Gastroesophageal sphincter (tissue), 4 donors: ENCODE measurements at regions not wholly inside any gene's neighbourhood (a gene's known extent, or its start where the extent isn't known, plus 50 kb on each side); places are given as distances from the start of the nearest gene placed in this dataset.

ENCODE experiments used
- ATAC-seq: fragments of 150-250 bp; one replicate; pipeline ENCODE4 v1.9.1; 2016; ENCODE audit warnings: mild to moderate bottlenecking, moderate library complexity
- H3K27ac ChIP-seq, 4 donors: fragments of 200-600 bp; sonication (generic) in 3 of 4; 1 replicate in 3 of 4; 2 replicates in 1 of 4; pipeline ENCODE4 v1.5.1; 2016 to 2019
- H3K27me3 ChIP-seq: fragments of 200-600 bp; sonication (generic); one replicate; pipeline ENCODE4 v1.5.1; 2019
- H3K36me3 ChIP-seq, 2 donors: fragments of 200-600 bp; sonication (generic); one replicate each; pipeline ENCODE4 v1.5.1; 2019; ENCODE audit warnings: control low read depth in 1 of 2
- H3K4me1 ChIP-seq, 3 donors: fragments of 200-600 bp; sonication (generic); 1 replicate in 2 of 3; 2 replicates in 1 of 3; pipeline ENCODE4 v1.5.1; 2016 to 2019; ENCODE audit warnings: control low read depth in 2 of 3
- H3K4me3 ChIP-seq, 2 donors: fragments of 200-600 bp; sonication (generic); one replicate each; pipeline ENCODE4 v1.5.1; 2019; ENCODE audit warnings: mild to moderate bottlenecking in 1 of 2, moderate library complexity in 1 of 2
- H3K9me3 ChIP-seq, 3 donors: fragments of 200-600 bp; sonication (generic); one replicate each; pipeline ENCODE4 v1.5.1; 2017 to 2019; ENCODE audit warnings: control low read depth in 2 of 3
- EP300 ChIP-seq: sonication (generic); formaldehyde crosslinking; IDR thresholded peaks from one replicate; pipeline ENCODE4 v1.6.1; 2017; ENCODE audit warnings: antibody characterized with exemption, mild to moderate bottlenecking
- POLR2A ChIP-seq, 2 donors: fragments of 450-650 bp; IDR thresholded peaks; one replicate each; pipeline ENCODE4 v1.6.1; 2017; ENCODE audit warnings: antibody characterized with exemption in 2 of 2, mild to moderate bottlenecking in 2 of 2, moderate library complexity in 1 of 2
- POLR2AphosphoS5 ChIP-seq: sonication (generic); formaldehyde crosslinking; IDR thresholded peaks from one replicate; pipeline ENCODE4 v1.6.1; 2017; ENCODE audit warnings: antibody characterized with exemption
- WGBS, 2 donors: methylation state at CpG; one replicate each; pipeline ENCODE4 v1.1.5; 2018; ENCODE audit warnings: low coverage in 1 of 2; 5-methylcytosine and 5-hydroxymethylcytosine counted together
- TF ChIP-seq, protein P1 (sequence below), 4 experiments: fragments of 200-600 bp in 2 of 4; fragments of 450-650 bp in 2 of 4; sonication (generic) in 1 of 4; IDR thresholded peaks; one replicate each; pipeline ENCODE4 v1.5.1; 2017 to 2019; ENCODE audit warnings: antibody characterized with exemption in 4 of 4, mild to moderate bottlenecking in 2 of 4, moderate library complexity in 2 of 4

DNA sequence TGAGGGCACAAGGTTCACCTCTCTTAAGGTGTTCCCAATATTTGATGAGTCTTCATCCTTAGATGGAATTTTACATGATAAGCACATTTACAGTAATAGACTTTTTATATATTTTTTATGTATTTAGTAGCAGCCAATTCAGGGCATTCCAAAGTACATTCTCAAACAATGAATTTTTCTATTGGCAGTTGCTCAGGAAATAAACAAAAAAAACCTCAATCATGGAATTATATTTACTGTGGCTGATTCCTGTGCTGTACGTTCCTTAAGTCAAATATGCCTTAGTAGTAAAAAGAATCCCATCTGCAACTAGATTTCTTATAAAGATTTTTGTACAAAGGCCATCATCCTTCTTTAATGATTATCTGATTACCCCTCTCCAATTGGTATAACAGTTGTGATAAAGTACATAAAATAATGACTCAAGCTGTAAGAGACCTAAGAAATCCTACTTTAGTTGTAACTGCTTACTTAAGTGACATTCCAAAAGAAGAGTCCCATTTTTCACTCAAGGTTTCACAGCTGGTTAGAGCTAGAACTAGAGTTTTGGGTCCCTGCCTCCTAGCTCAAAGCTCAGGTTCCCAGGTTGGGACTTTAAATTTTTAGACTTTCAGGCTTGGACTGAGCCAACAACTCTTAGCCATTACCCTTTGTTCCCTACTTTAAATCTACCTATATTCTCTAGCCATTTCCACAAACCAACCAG is 152.7 kb downstream of the FHIP1A start:
- WGBS, 2 donors = 38 to 41% methylated on average over 1 of the region's 1 CpG

DNA sequence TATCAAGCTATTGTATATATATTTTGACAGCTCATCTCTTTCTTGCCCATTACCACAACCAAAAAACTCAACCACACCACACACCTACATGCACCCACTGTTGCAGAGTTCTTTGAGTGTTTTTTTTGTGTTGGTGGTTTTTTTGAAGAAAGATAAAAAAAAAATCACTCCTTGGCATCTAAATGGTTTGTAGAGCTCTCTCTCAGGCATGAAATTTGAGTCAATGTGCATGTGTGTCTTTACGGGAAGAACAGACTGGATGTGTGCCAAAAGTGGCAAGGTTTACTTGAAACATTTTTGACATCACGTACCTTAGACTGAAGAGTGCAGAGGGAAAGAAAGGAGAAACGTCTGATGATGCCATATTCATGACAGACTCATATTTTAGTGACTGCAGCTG is 154.2 kb downstream of the FHIP1A start:
- no peaks in the 10 kb centered on the region for H3K4me1 ChIP-seq
- H3K4me3 ChIP-seq = no peak overlapping the region
- 3 to 21% methylated on average over 3 of the region's 3 CpGs for WGBS, 2 donors
- no peaks in the 10 kb centered on the region for H3K36me3 ChIP-seq
- no peak for ATAC-seq
- no peaks in the 10 kb centered on the region for H3K9me3 ChIP-seq
- no peaks in the 10 kb centered on the region for H3K27me3 ChIP-seq
- TF ChIP-seq EP300 (no peak), POLR2AphosphoS5 (no peak), POLR2A (IDR thresholded peaks at IDR 0.05) (no peak)
- TF ChIP-seq, protein P1, sequence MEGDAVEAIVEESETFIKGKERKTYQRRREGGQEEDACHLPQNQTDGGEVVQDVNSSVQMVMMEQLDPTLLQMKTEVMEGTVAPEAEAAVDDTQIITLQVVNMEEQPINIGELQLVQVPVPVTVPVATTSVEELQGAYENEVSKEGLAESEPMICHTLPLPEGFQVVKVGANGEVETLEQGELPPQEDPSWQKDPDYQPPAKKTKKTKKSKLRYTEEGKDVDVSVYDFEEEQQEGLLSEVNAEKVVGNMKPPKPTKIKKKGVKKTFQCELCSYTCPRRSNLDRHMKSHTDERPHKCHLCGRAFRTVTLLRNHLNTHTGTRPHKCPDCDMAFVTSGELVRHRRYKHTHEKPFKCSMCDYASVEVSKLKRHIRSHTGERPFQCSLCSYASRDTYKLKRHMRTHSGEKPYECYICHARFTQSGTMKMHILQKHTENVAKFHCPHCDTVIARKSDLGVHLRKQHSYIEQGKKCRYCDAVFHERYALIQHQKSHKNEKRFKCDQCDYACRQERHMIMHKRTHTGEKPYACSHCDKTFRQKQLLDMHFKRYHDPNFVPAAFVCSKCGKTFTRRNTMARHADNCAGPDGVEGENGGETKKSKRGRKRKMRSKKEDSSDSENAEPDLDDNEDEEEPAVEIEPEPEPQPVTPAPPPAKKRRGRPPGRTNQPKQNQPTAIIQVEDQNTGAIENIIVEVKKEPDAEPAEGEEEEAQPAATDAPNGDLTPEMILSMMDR (IDR thresholded peaks at IDR 0.05) = no peak
- no peak overlapping the region for H3K27ac ChIP-seq

More for the DNA sequence above, 152.7 kb downstream of the FHIP1A start:
- no peak overlapping the region for H3K27ac ChIP-seq
- no peaks in the 10 kb centered on the region for H3K27me3 ChIP-seq
- H3K4me1 ChIP-seq = no peaks in the 10 kb centered on the region
- TF ChIP-seq POLR2AphosphoS5 (no peak), POLR2A (IDR thresholded peaks at IDR 0.05) (no peak), EP300 (no peak)
- TF ChIP-seq, protein P1 (IDR thresholded peaks at IDR 0.05) = no peak
- ATAC-seq = no peak
- H3K4me3 ChIP-seq = no peak overlapping the region
- no peaks in the 10 kb centered on the region for H3K9me3 ChIP-seq
- no peaks in the 10 kb centered on the region for H3K36me3 ChIP-seq

DNA sequence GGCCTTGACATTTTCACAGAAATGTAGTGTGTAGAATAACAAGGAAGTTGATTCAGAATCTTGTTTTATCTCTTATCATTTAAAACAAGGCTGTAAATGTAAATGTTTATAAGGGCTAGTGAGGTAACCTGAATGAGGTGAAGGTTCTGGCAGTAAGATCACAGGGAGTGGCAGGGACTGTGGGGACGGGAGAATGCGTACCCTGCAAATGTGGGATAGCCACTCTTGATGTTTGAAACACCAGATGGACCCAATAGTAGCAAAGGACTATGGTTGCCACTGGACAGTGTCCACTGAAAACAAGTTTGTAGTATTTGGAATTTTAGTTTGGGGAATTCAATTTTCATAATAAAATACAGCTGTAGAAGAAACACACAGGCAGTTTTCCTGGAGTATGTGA is 155.3 kb downstream of the FHIP1A start:
- WGBS, 2 donors = 83 to 86% methylated on average over 2 of the region's 2 CpGs
- H3K27ac ChIP-seq = no peak overlapping the region
- no peaks in the 10 kb centered on the region for H3K9me3 ChIP-seq
- no peaks in the 10 kb centered on the region for H3K27me3 ChIP-seq
- no peak overlapping the region for H3K4me3 ChIP-seq
- ATAC-seq = no peak
- TF ChIP-seq POLR2AphosphoS5 (no peak), POLR2A (IDR thresholded peaks at IDR 0.05) (no peak), EP300 (no peak)
- TF ChIP-seq, protein P1 (IDR thresholded peaks at IDR 0.05) = no peak
- H3K36me3 ChIP-seq = no peaks in the 10 kb centered on the region
- H3K4me1 ChIP-seq = no peaks in the 10 kb centered on the region

DNA sequence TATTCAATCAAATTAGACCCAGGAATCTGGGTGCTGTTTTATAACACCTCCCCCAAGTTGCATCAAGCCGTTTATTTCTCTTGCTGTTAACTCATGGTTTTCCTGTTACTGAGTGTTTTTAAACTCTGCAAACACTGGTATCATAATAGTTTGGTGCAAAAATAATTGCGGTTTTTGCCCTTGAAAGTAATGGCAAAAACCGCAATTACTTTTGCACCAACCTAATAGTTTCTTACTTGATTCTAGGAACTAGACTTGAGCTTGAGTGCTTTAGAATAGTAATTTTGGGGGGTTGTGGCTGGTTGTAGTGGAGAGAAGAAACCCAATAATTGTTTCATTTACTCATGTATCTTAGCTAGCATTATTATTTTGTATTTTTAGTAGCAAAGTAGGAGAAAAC is 156.6 kb downstream of the FHIP1A start:
- H3K4me1 ChIP-seq = no peaks in the 10 kb centered on the region
- H3K9me3 ChIP-seq = no peaks in the 10 kb centered on the region
- no peak overlapping the region for H3K4me3 ChIP-seq
- H3K27me3 ChIP-seq = no peaks in the 10 kb centered on the region
- no peak overlapping the region for H3K27ac ChIP-seq
- TF ChIP-seq EP300 (no peak), POLR2A (IDR thresholded peaks at IDR 0.05) (no peak), POLR2AphosphoS5 (no peak)
- TF ChIP-seq, protein P1 (IDR thresholded peaks at IDR 0.05) = no peak
- no peaks in the 10 kb centered on the region for H3K36me3 ChIP-seq
- 72 to 80% methylated on average over 2 to 3 of the region's 3 CpGs for WGBS, 2 donors
- no peak for ATAC-seq

DNA sequence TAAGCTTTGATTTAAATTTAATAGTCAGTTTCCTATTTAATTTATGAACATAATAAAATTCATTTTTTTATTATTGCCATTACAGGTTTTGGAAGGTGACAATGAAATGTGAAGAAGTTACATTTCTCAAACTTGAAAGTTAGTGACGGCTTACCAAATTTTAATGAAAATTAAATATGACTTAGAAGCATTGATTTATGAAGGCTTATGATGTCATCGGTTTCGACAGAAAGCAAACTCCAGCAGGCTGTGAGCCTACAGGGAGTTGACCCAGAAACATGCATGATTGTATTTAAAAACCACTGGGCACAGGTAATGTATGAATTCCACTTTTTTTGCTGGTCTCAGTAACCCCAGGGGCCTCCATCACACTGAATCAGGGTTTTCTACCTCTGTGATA is 157.1 kb downstream of the FHIP1A start:
- Histone ChIP-seq H3K27me3 (no peaks in the 10 kb centered on the region), H3K4me3 (no peak overlapping the region), H3K4me1 (no peaks in the 10 kb centered on the region), H3K9me3 (no peaks in the 10 kb centered on the region), H3K36me3 (no peaks in the 10 kb centered on the region), H3K27ac (no peak overlapping the region)
- TF ChIP-seq EP300 = no peak
- TF ChIP-seq, protein P1 (IDR thresholded peaks at IDR 0.05) = no peak
- no peak for TF ChIP-seq POLR2A (IDR thresholded peaks at IDR 0.05)
- no peak for TF ChIP-seq POLR2AphosphoS5
- 80 to 90% methylated on average over 3 of the region's 3 CpGs for WGBS, 2 donors
- no peak for ATAC-seq
